NCI-H460 (cell line): ENCODE measurements at regions not wholly inside any gene's neighbourhood (a gene's known extent, or its start where the extent isn't known, plus 50 kb on each side); places are given as distances from the start of the nearest gene placed in this dataset.
A peak's percentile ranks its signal among the peaks of the same experiment; 100 is the strongest.
"Not testable (repeated sequence)": the region's sequence is repeated elsewhere in the genome, so short reads cannot be mapped to it uniquely, and the experiment has no call there.

Experiments
- DNase-seq: peaks from one replicate; pipeline ENCODE4 v3.0.0-alpha.2; 2016; ENCODE audit warnings: low read depth; ENCODE audit errors: extremely low read depth

- DNase-seq: no peak
Observed at GRCh38 chr3:158882445-158882844, 80.6 kb downstream of the MFSD1 start.

- DNase-seq: no peak
Observed at GRCh38 chr3:158896729-158897128, 94.9 kb downstream of the MFSD1 start.

DNA sequence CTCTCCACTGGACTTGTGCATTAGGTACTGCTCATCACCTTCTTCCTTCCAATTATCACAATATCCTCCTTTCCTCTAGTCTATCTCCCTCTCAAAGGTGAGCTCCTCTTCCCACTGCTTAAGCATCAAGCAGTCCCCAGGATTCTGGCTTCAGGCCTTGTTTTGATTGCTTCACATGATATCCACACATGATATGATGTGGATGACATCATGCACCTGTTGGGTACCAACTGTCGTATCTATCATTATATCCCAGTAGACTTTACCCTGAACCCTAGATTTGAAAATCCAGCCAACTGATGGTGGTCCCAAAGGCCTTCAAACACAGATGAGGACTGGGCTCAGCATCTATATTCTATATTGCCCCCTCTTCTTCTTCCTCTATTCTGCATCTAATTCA lies 104.9 kb downstream of the MFSD1 start:
- no peak for DNase-seq

DNA sequence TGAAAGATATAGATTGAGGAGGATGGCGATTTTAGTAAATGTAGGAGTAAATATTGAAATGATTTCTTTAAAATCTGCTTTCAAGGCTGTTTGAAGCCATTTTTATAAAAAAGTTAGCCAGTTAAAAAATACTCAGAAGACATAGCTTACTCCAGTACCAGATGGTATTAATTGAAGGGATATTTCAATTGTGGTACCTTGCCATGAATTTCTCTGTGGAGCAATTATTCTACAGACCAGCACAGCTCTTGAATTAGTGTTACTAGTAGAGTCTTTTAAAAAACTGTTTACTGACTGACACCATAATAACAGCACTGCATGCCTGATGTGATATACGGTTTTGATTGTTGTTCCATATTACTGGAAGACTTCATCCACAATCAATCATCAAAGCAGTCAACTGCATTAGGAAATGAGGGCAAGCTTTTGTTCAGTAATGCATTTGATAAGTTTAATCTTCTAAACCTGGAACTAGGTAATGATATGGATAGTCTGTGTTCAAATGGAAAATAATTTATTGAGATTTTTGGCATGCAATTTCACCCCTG lies 106.4 kb downstream of the MFSD1 start:
- no peak for DNase-seq

- DNase-seq: no peak
Observed at GRCh38 chr3:158909870-158910269, 108.0 kb downstream of the MFSD1 start.

DNA sequence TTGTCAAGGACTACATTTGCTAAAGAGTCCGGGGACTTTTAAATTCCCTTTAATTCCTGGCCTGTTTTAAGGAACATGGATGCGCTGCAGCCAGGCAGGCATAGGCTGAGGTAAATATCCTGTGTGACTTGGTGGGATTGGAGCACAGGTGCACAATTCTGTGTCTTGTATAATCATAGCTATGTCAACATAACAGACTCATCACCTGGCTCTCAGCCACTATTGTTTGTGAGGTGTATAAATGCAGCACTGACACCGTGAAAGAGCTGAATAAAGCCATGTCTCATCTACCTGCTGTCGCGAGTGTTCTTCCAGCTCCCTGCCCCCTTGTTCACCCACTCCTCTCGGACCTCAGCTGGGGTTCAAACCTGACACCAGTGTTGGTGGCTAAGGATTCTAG lies 109.7 kb downstream of the MFSD1 start:
- no peak for DNase-seq

GRCh38 chr3:158912188-158912587 lies 110.3 kb downstream of the MFSD1 start:
- DNase-seq: no peak

DNA sequence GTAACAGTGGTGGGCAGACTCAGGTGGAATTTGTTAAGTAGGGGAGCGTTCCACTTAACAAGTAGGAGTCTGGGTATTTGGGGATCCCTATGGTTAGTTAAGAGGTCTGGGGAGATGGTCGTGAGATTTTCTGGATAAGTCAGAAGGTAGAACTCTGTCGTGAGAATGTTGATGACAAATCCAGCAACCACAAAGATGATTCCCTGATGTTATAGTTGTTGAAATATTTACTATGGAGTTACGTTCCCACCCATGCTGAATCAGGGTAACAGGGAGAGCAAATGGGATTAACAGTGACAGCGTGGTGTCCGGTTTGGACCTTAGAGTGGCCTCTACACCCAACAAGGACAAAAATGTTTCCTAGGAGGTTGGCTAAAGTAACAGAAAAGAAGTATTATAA lies 110.8 kb downstream of the MFSD1 start:
- DNase-seq: no peak

- DNase-seq: no peak
Observed at GRCh38 chr3:158916111-158916510, 114.3 kb downstream of the MFSD1 start.

- DNase-seq: peak; percentile 25
Observed at GRCh38 chr3:158918008-158918407, 116.2 kb downstream of the MFSD1 start.

DNA sequence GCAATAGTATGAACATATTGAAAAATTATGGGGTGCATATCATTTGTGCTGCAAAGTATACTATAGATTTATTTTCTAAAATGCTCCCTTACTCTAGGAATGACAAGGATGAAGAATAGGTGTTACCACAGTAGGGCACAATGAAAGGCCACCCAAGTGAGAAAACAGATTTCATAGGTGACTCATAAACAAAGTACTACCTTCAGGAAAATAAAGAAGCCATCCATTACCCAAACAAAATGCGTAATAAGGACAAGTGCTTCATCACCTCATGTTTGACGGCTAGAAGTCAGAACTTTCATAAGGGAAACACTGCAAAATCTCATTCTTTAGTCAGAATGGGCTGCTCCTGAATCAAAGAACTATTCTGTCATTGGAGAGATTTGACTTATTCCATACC lies 116.6 kb downstream of the MFSD1 start:
- DNase-seq: no peak

DNA sequence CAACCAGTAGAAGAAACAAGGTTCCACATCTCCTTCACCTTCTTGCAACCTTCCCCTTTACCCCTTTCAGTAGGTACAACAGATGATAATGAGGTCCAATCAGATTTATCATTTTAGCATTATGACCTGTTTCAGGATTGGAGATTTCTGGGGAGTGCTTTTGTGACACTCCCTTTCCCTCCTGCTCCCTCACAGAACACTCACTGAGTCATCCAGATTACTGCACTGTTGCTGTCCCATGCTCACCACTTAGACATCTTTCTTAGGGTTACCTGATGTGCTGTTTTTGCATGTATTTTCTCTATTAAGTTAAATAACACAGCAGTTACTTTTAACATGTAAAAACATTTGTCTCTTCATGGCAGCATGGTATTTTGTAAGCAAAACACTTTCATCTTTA lies 118.5 kb downstream of the MFSD1 start:
- no peak for DNase-seq

DNA sequence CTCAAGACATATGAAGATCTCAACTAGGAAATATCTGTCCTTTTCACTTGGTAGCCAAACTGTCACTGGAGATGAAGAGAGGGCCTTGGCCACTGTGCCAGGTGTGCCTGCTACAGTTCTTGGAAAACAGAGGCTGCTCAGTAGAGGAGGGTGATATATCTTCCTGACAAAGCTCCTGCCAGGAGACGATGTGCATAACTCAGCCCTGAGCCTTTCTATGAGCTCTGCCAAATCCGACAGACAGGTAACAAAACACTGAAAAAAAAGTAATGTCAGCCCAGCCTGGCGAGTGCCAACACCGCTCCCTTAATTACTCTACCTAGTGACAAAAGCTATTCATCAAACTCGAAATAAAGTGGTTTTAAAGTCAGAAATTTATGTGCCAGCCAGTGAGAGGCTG lies 123.2 kb downstream of the MFSD1 start:
- DNase-seq: no peak

- DNase-seq: no peak
Observed at GRCh38 chr3:158925828-158926494, 124.1 kb downstream of the MFSD1 start.

DNA sequence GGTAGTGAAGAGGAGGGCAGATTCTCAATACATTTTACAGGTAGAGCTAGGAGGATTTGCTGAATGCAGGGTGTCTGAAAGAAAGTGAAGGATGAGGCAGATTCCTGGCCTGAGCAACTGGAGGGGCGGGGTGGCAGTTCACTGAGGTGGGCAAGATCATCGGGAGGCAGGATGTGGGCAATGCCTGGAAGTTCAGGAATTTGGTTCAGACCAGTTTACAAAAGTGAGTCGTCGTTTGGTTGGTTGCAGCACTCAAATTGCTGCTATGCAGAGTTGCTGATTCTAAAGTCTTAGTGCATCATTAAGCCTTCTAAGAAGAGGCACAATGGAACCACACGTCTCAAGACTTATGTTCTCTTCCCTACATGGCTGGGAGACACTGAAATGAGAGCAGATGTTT lies 134.0 kb downstream of the MFSD1 start:
- no peak for DNase-seq

DNA sequence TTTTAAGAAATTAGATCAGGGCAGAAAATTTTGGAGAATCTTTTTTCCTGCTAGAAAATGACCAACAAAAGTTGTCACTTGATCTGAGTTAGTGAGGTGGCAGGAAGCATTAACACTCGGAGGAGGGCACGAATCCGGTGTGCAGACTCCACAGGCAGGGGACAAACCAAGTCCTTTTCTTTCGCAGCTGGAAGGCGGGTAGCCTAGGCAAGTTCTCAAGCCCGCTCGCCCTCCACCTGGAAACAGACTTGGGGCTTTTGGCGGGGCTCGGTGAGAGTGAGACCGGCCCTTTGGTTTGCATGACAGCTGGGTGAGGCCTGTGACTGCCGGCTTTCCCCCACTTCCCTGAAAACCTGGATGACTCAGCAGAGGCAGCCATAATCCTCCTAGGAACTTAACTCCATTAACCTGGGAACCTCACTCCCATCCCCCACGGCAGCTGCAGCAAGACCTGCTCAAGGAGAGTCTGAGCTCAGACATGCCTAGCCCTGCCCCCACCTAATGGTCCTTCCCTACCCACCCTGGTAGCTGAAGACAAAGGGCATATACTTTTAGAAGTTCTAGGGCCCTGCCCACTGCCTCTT lies 134.8 kb downstream of the MFSD1 start:
- DNase-seq: no peak

GRCh38 chr3:158950178-158950901 lies 148.5 kb downstream of the MFSD1 start:
- DNase-seq: no peak

DNA sequence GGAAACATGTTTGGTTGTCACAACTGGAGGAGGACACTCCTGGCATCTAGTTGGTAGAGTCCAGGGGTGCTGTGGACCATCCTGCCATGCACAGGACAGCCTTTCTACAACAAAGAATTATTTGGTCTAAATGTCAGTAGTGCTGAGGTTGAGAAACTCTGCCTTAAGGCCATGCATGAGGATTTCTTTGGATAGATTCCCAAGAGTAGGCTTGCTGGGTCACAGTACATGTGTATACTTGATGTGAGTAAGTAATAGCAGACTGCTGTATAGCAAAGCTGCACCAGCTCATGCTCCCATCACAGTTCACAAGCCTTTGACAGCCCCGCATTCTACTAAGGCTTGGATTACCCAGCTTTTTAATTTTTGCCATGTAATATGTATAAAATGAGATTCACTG lies 151.3 kb downstream of the MFSD1 start:
- DNase-seq: no peak

DNA sequence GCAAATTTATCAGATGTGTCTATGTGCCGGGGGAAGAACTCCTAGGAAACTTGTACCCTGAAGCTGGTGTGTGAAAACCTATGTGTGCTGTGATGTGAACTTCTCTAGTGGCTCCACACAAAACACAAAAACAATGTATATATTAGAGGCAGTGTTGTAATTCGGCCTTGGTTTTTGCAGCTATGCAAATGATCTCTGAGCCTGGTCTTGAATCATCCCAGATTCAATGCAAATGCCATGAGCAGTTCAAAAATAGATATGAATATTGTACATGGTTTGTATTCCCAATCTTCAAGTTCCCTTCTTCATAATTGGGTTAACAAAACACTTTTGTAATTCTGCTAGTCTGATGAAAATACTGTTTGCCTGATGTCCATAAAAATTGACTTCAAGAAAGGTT lies 152.6 kb downstream of the MFSD1 start:
- no peak for DNase-seq

GRCh38 chr3:158957777-158958176 lies 155.9 kb downstream of the MFSD1 start:
- not testable (repeated sequence) for DNase-seq

GRCh38 chr3:158958873-158959272 lies 157.0 kb downstream of the MFSD1 start:
- no peak for DNase-seq

- no peak for DNase-seq
Observed at GRCh38 chr3:158961471-158961870, 159.6 kb downstream of the MFSD1 start.
